RWPE2 (cell line): ENCODE measurements at regions not wholly inside any gene's neighbourhood (a gene's known extent, or its start where the extent isn't known, plus 50 kb on each side); places are given as distances from the start of the nearest gene placed in this dataset.

Experiments
- ATAC-seq: fragments of 200-7000 bp; cut with Tn5 transposase; 3 replicates; pipeline ENCODE4 v1.9.1; 2021; ENCODE audit warnings: low read depth
- DNase-seq: peaks from one replicate; pipeline ENCODE4 v3.0.0-alpha.2; 2020; ENCODE audit warnings: low spot score
- H3K27ac ChIP-seq: fragments of 450-650 bp; 2 replicates; pipeline ENCODE4 v1.5.1; 2017; ENCODE audit warnings: mild to moderate bottlenecking; ENCODE audit not compliant: poor library complexity, severe bottlenecking
- H3K27me3 ChIP-seq: fragments of 250-450 bp; sonication (Bioruptor Pico); 2 replicates; pipeline ENCODE4 v1.5.1; 2021; ENCODE audit warnings: mild to moderate bottlenecking, moderate library complexity; ENCODE audit not compliant: insufficient read depth, poor library complexity, severe bottlenecking
- H3K36me3 ChIP-seq: fragments of 250-450 bp; sonication (Bioruptor Pico); 2 replicates; pipeline ENCODE4 v1.5.1; 2020; ENCODE audit warnings: low read depth, mild to moderate bottlenecking, moderate library complexity
- H3K4me1 ChIP-seq: fragments of 250-450 bp; sonication (Bioruptor Pico); 2 replicates; pipeline ENCODE4 v1.5.1; 2021; ENCODE audit warnings: mild to moderate bottlenecking, moderate library complexity; ENCODE audit not compliant: insufficient read depth, poor library complexity, severe bottlenecking
- H3K4me3 ChIP-seq: fragments of 250-450 bp; sonication (Bioruptor Pico); 2 replicates; pipeline ENCODE4 v1.5.1; 2021; ENCODE audit warnings: mild to moderate bottlenecking, moderate library complexity; ENCODE audit not compliant: severe bottlenecking
- H3K9me3 ChIP-seq: fragments of 250-450 bp; sonication (Bioruptor Pico); 2 replicates; pipeline ENCODE4 v1.5.1; 2021; ENCODE audit warnings: mild to moderate bottlenecking, moderate library complexity; ENCODE audit not compliant: severe bottlenecking
- TF ChIP-seq, protein P1 (sequence below): fragments of 450-650 bp; IDR thresholded peaks from one replicate; pipeline ENCODE4 v1.5.1; 2017; ENCODE audit warnings: mild to moderate bottlenecking, moderate library complexity; ENCODE audit not compliant: poor library complexity, severe bottlenecking

GRCh38 chr14:38752750-38753149 lies 350.3 kb downstream of the SEC23A start:
- H3K4me1 ChIP-seq = no peaks in the 10 kb centered on the region
- TF ChIP-seq, protein P1, sequence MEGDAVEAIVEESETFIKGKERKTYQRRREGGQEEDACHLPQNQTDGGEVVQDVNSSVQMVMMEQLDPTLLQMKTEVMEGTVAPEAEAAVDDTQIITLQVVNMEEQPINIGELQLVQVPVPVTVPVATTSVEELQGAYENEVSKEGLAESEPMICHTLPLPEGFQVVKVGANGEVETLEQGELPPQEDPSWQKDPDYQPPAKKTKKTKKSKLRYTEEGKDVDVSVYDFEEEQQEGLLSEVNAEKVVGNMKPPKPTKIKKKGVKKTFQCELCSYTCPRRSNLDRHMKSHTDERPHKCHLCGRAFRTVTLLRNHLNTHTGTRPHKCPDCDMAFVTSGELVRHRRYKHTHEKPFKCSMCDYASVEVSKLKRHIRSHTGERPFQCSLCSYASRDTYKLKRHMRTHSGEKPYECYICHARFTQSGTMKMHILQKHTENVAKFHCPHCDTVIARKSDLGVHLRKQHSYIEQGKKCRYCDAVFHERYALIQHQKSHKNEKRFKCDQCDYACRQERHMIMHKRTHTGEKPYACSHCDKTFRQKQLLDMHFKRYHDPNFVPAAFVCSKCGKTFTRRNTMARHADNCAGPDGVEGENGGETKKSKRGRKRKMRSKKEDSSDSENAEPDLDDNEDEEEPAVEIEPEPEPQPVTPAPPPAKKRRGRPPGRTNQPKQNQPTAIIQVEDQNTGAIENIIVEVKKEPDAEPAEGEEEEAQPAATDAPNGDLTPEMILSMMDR = no peak
- no peak overlapping the region for H3K27ac ChIP-seq
- H3K36me3 ChIP-seq = no peaks in the 10 kb centered on the region
- no peak for ATAC-seq
- H3K4me3 ChIP-seq = no peak overlapping the region
- no peaks in the 10 kb centered on the region for H3K9me3 ChIP-seq
- H3K27me3 ChIP-seq = peaks cover 3% of the 10 kb centered on the region
- no peak for DNase-seq

GRCh38 chr14:38752341-38752740 lies 350.7 kb downstream of the SEC23A start:
- no peaks in the 10 kb centered on the region for H3K36me3 ChIP-seq
- no peak overlapping the region for H3K4me3 ChIP-seq
- no peaks in the 10 kb centered on the region for H3K4me1 ChIP-seq
- ATAC-seq (no peak), DNase-seq (no peak)
- TF ChIP-seq, protein P1 = no peak
- H3K27ac ChIP-seq = no peak overlapping the region
- H3K27me3 ChIP-seq = peaks cover 3% of the 10 kb centered on the region
- no peaks in the 10 kb centered on the region for H3K9me3 ChIP-seq

DNA sequence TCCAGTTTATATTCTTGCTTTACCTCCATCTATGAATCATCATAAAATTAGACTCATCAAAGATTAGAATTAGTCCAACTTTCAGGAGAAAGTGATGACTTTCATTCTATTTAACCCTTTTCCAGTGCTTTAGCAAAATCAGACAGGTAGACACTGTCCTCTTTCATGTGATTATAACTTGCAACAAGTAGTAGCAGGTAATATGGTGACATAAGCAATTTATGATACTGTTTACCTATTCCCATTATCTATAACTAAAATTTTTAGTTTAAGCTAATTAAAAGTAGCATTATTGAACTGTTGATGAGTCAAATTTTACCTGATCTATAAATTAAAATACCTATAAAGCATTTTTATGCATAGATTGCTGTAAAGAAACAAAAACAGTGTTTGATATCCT lies 351.6 kb downstream of the SEC23A start:
- H3K4me1 ChIP-seq = no peaks in the 10 kb centered on the region
- peaks cover 3% of the 10 kb centered on the region for H3K27me3 ChIP-seq
- H3K9me3 ChIP-seq = no peaks in the 10 kb centered on the region
- H3K27ac ChIP-seq = no peak overlapping the region
- no peaks in the 10 kb centered on the region for H3K36me3 ChIP-seq
- no peak overlapping the region for H3K4me3 ChIP-seq
- ATAC-seq (no peak), DNase-seq (no peak)
- TF ChIP-seq, protein P1 = no peak

DNA sequence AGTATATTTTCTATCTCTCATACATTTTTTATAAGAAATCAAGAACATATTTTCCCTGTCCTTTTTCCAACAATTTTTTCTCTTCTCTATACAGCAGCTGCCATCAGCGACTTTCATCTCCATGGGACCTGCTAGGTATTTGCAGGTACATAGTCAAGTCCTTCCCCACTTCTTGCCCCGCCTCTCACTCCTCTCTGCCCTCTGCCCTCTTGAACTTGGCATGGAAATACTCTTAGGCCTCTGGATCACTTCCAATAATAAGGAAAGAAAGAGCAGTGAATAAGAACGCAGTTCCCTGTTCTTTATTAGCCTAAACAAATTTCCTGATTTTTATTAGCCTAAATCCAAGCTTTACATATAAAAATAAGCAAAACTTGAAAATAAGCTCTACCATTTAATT lies 353.1 kb downstream of the SEC23A start:
- Histone ChIP-seq H3K4me3 (no peak overlapping the region), H3K27me3 (no peaks in the 10 kb centered on the region), H3K4me1 (no peaks in the 10 kb centered on the region), H3K27ac (no peak overlapping the region), H3K36me3 (no peaks in the 10 kb centered on the region), H3K9me3 (no peaks in the 10 kb centered on the region)
- ATAC-seq = no peak
- TF ChIP-seq, protein P1 = no peak
- no peak for DNase-seq

GRCh38 chr14:38745861-38746260 lies 357.2 kb downstream of the SEC23A start:
- no peaks in the 10 kb centered on the region for H3K9me3 ChIP-seq
- ATAC-seq (no peak), DNase-seq (no peak)
- H3K27ac ChIP-seq = no peak overlapping the region
- peaks cover 4% of the 10 kb centered on the region for H3K27me3 ChIP-seq
- no peaks in the 10 kb centered on the region for H3K4me1 ChIP-seq
- no peak overlapping the region for H3K4me3 ChIP-seq
- H3K36me3 ChIP-seq = no peaks in the 10 kb centered on the region
- TF ChIP-seq, protein P1 = no peak
